HG03378 (cell line): ENCODE measurements at regions not wholly inside any gene's neighbourhood (a gene's known extent, or its start where the extent isn't known, plus 50 kb on each side); places are given as distances from the start of the nearest gene placed in this dataset.

Source experiments
- ATAC-seq: cut with Tn5 transposase; IDR thresholded peaks from one replicate; pipeline ENCODE4 v1.9.1; 2021; ENCODE audit warnings: mild to moderate bottlenecking, moderate library complexity; ENCODE audit not compliant: unreplicated experiment

- ATAC-seq = no peak
Measured at GRCh38 chr18:53665701-53666100, 558.8 kb downstream of the MBD2 start.

GRCh38 chr18:53664575-53664974 lies 559.9 kb downstream of the MBD2 start:
- no peak for ATAC-seq

GRCh38 chr18:53660306-53660705 lies 564.2 kb downstream of the MBD2 start:
- no peak for ATAC-seq

GRCh38 chr18:53657257-53657656 lies 567.2 kb downstream of the MBD2 start:
- no peak for ATAC-seq

- ATAC-seq = no peak
Measured at GRCh38 chr18:53649621-53650020, 574.8 kb downstream of the MBD2 start.

- no peak for ATAC-seq
Measured at GRCh38 chr18:53644799-53645471, 579.5 kb downstream of the MBD2 start.

GRCh38 chr18:53639687-53640086 lies 584.8 kb downstream of the MBD2 start:
- ATAC-seq = no peak

- ATAC-seq = no peak
Measured at GRCh38 chr18:53629337-53629736, 595.1 kb downstream of the MBD2 start.

GRCh38 chr18:53625997-53626599 lies 598.4 kb downstream of the MBD2 start:
- no peak for ATAC-seq

- ATAC-seq = no peak
Measured at GRCh38 chr18:53610957-53611356, 613.5 kb downstream of the MBD2 start.

- no peak for ATAC-seq
Measured at GRCh38 chr18:53606792-53607191, 617.7 kb downstream of the MBD2 start.

GRCh38 chr18:53605198-53605597 lies 619.3 kb downstream of the MBD2 start:
- no peak for ATAC-seq

GRCh38 chr18:53603276-53603675 lies 621.2 kb downstream of the MBD2 start:
- no peak for ATAC-seq

- ATAC-seq = no peak
Measured at GRCh38 chr18:53601344-53601743, 623.1 kb downstream of the MBD2 start.

GRCh38 chr18:53586923-53587322 lies 637.5 kb downstream of the MBD2 start:
- ATAC-seq = no peak
